HG03521 (cell line): ENCODE measurements at regions not wholly inside any gene's neighbourhood (a gene's known extent, or its start where the extent isn't known, plus 50 kb on each side); places are given as distances from the start of the nearest gene placed in this dataset.

ENCODE experiments used
- ATAC-seq: cut with Tn5 transposase; IDR thresholded peaks from one replicate; pipeline ENCODE4 v1.9.1; 2021; ENCODE audit warnings: mild to moderate bottlenecking, moderate library complexity; ENCODE audit not compliant: unreplicated experiment

DNA sequence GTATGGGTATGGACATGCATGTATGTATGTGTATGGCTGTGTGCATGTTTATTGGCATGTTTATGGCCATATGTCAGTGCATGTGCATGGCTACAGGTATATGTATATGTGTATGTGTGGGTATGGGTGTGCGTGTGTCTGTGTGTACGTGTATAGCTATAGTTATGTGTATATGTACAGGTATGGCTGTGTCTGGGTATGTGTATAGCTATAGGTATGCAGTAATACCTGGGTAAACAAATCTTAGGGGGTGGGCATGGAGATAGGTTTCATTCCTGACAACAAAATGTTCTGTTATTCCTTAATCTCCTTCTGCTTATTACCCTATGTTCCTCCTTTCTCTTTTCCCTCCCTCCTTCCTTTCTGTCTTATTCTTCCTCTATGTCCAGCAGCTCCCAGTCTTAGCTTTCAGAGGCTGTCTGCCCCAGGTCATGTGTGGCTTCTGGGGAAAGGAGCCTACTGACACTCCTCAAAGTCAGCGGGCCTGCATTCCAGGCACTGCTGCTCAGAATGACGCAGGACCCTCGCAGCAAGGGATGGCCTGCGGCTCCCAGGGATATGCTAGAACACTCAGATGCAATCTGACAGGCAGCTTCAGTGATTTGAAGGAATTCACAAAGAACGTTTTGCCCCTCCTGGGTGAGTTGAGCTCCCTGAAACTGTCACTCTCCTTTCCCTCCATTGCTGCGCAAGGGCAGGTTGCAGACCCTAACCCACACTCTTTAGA is 139.3 kb upstream of the PHACTR1 start:
- ATAC-seq, result no peak

DNA sequence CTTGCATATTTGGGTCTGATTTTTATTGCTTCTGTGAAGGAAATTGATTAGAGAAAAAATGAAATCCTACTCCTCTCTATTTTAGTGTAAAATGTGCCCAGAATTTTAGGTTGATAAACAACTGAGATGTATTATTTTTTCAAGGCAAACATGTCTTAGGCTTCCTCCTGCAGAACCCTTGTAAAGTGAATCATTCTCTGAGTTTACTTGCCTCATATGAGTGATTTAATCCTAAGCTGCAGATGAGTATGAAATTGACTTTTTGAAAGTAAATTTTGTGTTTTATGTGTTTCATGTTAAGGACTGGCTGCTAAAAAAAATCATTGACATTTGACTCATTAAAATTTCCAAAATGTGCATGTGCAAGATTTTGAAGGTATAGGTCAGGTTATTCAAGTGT is 138.5 kb upstream of the PHACTR1 start:
- no peak for ATAC-seq

DNA sequence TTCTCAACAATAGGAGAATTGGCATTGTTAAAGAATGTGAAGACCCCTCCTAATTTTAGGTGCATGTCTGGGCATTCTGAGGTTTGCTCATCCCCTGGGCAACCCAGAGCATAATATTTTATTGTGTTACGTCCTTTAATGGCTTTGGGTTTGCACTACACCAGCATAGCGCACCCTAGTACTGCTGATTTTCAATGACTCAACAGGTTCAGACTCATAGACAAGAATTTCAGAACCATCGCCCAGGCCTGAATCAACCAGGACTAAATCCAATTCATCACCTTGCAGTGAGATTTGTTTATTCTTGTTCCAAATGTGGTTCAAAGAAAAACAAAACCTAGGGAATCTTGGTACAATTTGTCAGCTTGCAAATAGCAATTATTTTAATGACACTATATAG is 137.8 kb upstream of the PHACTR1 start:
- ATAC-seq, result no peak

DNA sequence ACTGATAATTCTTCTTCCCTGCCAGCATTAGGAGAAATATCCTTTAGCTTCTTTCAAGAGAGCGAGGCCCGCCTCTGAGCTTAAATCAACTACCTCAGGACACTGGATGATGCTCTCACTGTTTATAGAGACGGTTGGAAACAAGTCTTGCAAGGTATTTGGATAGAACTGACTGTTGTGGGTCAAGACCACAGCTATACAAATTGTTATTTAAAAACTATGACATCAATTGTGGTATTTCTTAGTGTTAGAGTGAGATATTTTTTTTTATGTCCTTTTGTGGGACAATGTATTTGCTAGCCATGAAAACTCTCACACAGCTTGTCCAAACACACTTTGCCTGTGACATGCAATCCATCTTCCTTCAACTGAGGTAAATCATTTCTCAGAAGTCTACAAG is 136.3 kb upstream of the PHACTR1 start:
- ATAC-seq, result no peak

DNA sequence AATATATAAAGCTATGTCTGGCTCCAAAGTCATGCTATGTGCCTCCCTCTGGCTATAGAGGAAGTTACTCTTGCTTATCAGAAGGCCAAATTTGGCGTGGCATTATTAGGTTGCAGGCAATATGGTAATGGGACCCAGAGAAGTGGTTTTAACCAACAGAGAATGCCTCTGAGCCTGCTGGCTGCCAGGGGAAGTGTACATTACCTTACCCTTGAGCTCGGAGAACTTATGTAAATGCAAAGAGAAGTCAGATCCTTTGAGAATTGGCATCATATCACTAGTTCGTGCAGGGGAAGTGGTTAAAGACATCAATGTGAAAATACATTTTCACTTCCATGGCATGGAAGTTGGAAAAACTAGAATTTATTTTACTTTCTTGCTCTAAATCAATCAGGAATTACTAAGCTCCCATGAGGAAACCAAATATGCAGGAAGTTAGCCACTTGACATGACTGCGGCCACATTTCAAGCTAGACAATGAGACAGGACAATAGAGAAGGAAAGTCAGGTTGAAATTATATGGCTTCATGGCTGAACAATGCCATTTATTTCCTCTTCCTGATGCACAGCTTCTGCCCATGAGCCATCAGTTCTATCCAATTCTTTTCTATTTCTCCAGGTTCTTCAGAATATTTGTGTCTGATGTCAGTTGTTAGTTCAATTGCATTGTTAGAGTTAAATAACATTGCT is 134.0 kb upstream of the PHACTR1 start:
- ATAC-seq, result no peak

DNA sequence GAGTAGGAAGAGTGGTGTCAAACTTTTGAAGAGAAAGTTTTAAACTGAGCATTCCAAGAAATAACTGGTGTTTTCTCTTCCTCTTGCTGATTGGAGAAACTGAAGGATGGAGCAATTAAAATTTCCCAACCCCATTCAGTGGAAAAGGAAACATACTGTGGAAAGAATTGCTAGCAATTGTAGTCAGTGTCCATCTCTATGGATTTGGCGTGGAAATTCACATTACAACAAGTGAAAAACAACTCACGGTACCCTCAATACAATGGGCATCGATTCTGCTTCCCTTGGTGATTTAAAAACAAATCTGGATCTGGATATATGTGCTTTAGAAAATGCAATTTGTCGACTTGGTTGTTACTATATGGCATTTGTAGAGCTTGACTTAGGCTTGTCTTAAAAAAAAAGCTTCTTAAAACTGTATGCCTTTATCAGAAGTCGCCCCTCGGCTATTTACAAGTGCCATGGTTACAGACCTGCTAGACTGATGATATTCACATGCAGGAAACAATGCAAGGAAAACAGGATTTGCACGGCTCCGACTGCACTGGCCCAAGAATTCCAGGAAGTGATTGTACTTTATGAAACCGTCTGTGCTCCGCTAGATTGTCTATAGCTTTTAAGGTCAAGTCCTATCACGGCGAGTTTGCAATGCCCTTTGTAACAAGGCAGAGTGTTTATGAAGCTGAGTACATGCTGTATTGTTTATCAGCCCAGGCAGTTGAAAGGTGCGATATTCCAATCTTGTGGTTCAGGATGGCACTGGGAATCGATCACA is 131.7 kb upstream of the PHACTR1 start:
- ATAC-seq, result no peak

DNA sequence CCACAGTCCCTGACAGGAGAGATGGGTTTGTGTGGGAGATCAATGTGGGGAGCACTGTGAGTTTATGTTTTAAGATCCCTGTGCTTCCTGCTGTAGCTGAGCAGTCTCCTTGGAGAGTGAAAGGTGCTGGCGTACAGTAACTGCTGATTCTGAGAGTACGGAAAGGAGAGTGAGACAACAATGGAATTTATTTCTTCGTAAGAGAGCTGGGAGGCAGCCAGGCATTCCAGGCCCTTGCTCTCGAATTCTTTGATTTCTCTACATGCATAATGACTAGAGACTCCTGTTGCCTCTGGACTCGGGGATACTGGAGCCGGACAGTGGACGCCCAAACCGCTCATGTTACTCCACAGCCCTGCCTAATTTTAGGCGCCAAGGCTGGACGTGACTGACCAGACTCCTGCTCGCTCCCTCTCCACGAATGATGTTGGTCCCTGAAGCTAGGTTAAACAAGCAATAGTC is 131.0 kb upstream of the PHACTR1 start:
- no peak for ATAC-seq

DNA sequence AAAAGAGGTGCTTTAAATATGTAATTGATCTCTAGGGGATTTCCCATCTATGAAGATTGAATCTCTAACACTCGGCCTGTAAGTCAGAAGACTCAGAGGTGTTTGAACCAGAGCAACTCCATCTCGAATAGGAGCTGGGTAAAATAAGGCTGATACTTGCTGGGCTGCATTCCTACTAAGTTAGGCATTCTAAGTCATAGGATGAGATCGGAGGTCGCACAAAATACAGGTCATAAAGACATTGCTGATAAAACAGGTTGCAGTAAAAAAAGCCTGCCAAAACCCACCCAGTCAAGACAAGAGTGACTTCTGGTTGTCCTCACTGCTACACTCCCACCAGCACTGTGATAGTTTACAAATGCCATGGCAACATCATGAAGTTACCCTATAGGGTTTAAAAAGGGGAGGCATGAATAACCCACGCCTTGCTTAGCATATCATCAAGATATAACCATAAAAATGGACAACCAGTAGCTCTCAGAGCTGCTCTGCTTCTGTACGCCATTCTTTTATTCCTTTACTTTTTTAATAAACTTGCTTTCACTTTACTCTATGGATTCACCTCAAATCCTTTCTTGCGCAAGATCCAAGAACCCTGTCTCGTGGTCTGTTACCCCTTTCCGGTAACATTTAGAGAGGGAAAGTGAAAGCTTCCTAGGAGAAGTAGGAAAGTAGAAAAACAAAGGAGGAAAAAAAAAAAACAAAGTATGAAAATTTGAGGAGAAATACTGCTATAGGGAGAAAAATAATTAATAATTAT is 129.7 kb upstream of the PHACTR1 start:
- no peak for ATAC-seq

DNA sequence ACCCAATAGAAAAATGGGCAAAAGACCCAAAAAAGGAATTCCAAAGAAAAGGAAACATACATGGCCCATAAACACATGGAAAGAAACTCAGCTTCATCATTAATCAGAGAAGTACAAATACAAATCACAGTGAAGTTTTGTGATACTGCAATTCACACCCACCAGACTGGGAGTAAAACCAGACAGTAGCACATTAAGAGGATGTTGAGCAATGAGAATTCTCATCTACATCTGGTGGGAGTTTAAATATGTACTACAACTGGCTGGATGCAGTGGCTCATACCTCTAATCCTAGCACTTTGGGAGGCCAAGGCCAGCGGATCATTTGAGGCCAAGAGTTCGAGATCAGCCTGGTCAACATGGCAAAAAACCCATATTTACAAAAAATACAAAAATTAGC is 125.7 kb upstream of the PHACTR1 start:
- no peak for ATAC-seq

DNA sequence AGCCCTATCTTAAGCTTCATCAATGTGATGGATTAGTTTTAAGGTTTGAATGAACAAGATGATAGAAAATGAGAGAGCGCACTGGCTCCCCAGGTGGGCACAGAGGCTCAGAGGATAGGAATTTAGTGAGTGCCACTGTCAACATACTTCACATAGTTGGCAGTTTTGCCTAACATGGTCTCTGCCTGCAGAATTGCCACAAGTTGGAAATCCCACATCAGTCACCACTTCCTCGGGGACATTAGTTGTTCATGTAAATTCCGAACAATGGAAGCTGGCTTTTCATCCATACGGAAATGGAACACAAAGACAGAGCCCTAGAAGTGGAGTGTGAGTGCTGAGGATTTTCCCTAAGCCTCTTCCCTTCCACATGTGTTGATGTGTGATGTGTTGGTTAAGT is 123.9 kb upstream of the PHACTR1 start:
- no peak for ATAC-seq

DNA sequence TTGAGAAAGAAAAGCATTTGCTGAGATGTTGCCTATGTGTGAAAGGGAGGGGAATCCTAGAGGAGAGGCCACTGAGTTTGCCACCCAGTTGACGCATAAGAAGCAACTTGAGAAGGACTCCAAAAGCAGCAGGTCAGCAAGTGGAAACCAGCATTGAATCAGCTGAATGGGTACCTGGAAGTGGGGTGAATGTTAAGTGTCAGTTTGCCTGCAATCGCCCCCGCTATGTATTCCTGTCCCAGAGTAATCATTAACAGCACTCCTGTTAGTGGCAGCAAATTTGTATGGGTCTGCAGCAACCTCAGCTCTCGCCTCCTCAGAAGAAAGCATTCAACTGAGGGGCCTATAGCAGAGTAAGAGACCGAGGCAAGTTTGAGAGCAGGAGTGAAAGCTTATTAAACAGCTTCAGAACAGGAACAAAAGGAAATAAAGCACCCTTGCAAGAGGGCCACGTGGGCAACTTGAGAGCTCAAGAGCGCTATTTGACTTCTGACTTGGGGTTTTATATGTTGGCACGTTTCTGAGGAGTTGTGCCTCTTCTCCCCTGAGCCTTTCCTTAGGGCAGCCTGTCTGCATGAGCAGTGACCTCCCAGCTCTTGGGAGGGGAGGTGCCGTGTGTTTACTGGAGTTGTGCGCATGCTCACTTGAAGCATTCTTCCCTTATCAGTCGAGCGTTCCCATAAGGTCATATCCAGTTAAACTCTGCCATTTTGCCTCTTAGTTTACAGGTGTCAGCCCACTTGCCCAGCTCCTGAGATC is 122.6 kb upstream of the PHACTR1 start:
- ATAC-seq, result no peak

DNA sequence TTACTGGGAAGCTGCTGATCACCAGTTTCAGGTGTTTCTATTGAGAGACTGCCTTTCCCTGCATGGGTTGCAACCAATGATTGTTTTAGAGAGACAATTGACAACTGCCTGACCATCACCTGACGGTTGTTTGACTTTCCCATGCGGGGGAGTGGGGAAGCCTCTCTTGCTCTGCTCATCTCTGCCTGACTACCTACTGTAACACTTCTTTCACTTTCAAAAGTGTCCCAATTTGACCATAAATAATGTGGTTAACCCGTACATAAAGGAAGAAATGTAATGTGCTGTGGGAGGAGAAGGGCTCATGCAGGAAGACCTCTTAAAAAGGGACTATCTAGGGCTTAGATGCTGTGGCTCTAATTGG is 122.1 kb upstream of the PHACTR1 start:
- no peak for ATAC-seq

DNA sequence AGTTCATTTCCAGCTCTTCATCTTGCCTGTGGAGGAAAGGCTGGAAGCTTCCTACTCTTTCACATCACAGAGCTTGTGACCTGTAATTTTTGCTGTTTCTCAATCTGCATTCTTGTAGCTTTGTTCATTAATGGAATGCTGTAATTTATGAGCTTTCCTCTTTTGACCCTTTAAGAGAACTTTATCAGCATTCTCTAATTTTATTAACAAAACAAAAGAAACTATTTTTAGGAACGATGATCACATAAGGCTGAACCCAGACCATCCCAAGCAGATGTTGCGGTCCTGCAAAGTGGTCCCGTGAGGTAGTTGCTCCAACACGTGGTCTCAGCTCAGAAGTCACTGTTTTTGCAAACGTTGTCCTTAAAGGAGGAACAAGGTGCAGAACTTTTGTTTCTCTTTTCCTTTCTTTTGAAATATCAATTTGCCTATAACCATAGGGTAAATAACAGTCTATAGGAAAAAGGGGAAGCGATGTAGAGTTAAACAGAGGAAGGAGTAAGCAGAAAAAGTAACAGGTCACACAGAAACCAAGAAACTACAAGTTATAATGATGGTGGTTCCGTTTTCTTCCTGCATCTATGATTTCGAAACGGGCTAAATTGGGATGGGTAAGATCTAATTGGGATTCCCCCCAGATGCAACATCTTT is 121.3 kb upstream of the PHACTR1 start:
- ATAC-seq, result peak; percentile 59

DNA sequence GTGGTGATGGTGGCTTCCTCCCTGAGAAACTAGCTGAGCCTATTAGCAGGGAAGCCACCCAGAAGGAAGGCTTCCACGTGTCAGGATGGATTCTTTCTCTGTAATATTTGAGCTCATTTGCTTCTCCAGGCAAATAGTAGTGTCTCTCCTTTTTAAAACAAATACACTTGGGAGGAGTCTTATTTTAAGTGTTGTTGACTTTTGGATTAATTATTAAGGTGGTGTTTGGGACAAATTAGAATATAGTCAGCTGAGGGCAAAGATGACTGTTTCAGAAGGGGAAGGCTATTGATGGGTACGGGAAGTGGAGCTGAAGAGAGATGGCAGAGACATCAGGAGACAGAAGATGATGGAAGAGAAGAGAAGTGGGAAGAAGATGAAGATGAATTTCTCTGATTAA is 119.8 kb upstream of the PHACTR1 start:
- no peak for ATAC-seq

DNA sequence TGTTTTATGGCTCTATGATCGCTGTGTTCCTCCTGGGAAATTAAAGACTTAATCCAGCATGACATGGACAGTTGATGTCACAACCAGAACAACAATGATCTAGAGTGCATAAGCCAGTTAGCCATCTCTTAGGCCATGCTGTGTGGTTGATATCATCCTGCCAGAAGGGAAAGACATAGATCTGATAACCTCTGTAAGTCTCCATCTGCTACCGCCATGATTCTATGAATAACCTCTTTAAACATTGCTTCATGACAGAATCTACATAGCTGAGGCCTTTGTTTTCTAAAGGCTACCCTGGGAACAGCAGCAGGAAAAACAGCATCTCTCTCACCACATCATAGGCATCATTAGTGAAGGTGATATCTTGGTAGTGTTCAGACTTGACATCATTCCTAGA is 117.6 kb upstream of the PHACTR1 start:
- no peak for ATAC-seq

DNA sequence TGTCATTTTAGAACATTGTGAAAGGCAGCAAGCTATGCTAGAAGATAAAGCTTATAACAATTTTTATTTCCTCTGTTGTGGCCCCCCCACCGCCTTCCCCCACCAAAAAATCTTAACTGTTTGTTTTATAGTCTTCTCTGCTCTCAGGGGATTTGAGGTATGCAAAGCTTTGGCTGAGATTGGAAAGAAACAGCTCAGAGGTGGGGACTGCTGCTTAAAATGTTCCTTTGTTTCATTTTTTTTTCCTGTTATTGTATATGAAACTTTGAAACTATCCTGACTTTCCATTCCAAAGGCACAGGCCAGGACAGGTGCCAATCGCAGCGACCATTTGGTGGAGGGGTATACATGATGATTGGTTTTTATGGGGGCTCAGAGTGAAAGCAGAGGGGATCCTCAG is 114.7 kb upstream of the PHACTR1 start:
- ATAC-seq, result no peak

DNA sequence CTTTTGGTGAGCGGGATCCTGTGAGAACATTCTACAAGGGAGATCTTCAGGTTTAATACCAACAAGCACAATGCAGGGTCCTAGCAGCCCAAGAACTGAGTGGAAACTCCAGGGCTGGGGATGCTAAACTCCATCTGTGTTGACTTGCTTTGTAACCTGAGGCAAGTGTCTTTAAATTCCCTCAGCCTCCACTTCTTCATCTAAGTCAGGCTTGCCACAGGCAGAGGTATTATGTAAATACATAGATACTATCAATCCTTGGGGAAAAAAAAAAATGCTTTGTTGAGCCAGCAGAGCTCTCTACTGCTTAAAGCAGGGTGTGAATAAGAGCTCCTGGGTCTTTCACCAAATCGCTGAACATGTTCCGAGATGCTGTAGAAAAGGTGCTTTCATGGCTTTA is 114.2 kb upstream of the PHACTR1 start:
- ATAC-seq, result no peak

DNA sequence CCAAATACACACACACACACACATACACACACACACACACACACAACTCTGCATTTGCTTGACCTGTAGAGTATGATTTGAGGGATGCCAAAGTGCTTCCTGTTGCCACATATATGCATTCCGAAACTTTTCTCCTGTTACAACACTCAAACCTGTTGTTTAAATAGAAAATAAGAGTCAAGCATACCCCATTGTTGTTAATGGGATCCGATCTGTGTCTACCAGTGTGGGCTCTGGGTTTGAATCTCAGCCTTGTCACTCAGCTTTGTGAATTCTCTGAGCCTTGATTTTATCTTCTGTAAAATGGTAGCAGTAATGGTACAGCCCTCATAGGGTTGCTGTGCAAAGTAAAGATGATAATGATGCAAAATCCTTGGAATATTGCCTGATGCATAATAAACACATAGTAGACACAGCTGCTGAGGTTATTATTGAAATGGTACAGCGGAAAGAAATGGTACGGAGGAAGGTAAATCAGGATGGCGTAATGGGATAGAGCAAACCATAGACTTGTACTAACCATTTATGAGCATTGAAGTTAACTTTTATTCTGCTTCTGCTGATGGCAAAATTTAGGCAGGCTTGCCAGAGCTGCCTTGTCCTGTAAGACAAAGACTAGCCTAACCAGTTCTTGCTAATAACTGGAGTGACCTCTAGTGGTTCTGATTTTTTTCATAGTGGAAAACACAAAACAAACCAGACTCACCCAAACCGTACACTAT is 113.5 kb upstream of the PHACTR1 start:
- no peak for ATAC-seq

DNA sequence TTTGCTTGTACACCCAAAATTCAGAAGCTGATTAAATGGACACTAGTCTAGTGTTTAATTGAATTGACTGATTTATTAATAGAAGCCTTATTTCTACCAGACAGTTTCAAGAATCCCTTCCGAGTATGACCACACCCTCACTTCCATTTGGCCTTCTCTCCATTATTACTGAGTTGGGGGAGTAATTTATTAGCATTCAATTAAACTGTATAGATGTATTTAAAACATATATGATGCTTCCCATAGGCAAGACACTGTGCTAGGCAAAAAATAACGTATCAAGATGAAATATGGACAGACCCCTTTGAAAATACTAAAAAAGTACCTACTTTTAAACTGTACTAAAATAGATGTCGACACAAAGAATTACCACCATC is 112.9 kb upstream of the PHACTR1 start:
- no peak for ATAC-seq
